Activated CD8-positive, alpha-beta T cell treated with anti-CD3 and anti-CD28 coated beads, Interleukin-2, amount 10 ng/mL, durations not matched to agents 7 days and 5 days (primary cell): ENCODE measurements at regions not wholly inside any gene's neighbourhood (a gene's known extent, or its start where the extent isn't known, plus 50 kb on each side); places are given as distances from the start of the nearest gene placed in this dataset.

Source experiments
- ATAC-seq: fragments of 150-1000 bp; cut with Tn5 transposase; one replicate; pipeline ENCODE4 v1.10.0; 2021; ENCODE audit warnings: moderate library complexity
- CTCF ChIA-PET: fragments of 350-600 bp; sonication (Branson Sonifier 250); formaldehyde crosslinking; loops from one replicate; lab custom pipeline; 2021; ENCODE audit warnings: antibody characterized with exemption; lab: Charles Lee
- POLR2A ChIA-PET: fragments of 350-600 bp; sonication (Branson Sonifier 250); formaldehyde crosslinking; loops from one replicate; lab custom pipeline; 2021; ENCODE audit warnings: antibody characterized with exemption; lab: Charles Lee
- DNase-seq: peaks from one replicate; pipeline ENCODE4 v3.0.0-alpha.2; 2020
- H3K27ac Mint-ChIP-seq: one replicate; pipeline ENCODE4 v1.8.0; 2021; ENCODE audit warnings: mild to moderate bottlenecking, mixed read lengths
- H3K27me3 Mint-ChIP-seq: one replicate; pipeline ENCODE4 v1.8.0; 2021; ENCODE audit warnings: low read depth, mixed read lengths
- H3K36me3 Mint-ChIP-seq: one replicate; pipeline ENCODE4 v1.8.0; 2021; ENCODE audit warnings: low read depth, mixed read lengths
- H3K4me1 Mint-ChIP-seq: one replicate; pipeline ENCODE4 v1.8.0; 2021; ENCODE audit warnings: low read depth, mixed read lengths
- H3K4me3 Mint-ChIP-seq: one replicate; pipeline ENCODE4 v1.8.0; 2021; ENCODE audit warnings: mild to moderate bottlenecking, mixed read lengths
- H3K9me3 Mint-ChIP-seq: one replicate; pipeline ENCODE4 v1.8.0; 2022; ENCODE audit warnings: mixed read lengths; ENCODE audit not compliant: insufficient read depth

DNA sequence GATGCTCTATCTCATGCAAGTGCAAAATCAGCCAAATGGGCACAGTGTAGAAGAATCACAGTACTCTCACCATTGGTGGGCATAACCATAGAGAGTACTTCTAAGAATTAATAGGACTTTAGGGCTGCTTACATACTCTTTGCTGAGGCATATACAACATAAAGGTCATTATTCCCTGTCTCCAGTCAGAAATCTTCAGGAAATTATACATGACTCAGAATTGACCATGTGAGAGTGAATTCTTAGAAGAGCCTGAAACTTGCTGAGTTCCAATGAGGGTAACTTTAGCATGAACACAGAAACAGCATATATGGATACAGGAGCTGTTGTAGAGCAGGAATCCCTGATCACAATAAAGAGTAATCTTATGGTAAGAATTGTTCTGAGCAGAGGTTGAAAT lies 498.7 kb downstream of the TENT5A start:
- Mint-ChIP-seq H3K4me1 (no peaks in the 10 kb centered on the region), H3K36me3 (no peaks in the 10 kb centered on the region), H3K27ac (no peak overlapping the region), H3K9me3 (peaks cover 30% of the 10 kb centered on the region), H3K4me3 (no peak overlapping the region), H3K27me3 (no peaks in the 10 kb centered on the region)
- ATAC-seq (no peak), DNase-seq (no peak)
- POLR2A ChIA-PET, result no interaction called here
- CTCF ChIA-PET, result no interaction called here

DNA sequence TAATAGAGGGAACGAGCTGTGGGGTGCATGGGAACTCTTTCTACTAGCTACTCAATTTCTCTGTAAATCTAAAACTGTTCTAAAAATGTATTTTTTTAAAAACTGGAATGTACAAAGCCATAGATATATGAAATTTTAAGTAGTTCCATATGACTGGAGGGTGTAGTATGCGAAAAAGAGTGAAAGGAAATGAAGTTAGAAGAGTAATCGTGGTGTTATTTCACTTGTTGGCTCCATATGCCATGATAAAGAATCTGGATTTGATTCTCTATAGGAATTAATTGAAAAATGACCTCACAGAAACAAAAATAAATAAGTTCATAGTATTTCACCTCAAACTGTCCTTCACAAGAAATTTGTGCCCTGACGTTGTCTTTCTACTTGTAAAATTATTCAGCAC lies 500.2 kb downstream of the TENT5A start:
- no peaks in the 10 kb centered on the region for H3K27me3 Mint-ChIP-seq
- ATAC-seq (no peak), DNase-seq (no peak)
- no peaks in the 10 kb centered on the region for H3K36me3 Mint-ChIP-seq
- ChIA-PET POLR2A (no interaction called here), CTCF (no interaction called here)
- peaks cover 30% of the 10 kb centered on the region for H3K9me3 Mint-ChIP-seq
- no peaks in the 10 kb centered on the region for H3K4me1 Mint-ChIP-seq
- H3K4me3 Mint-ChIP-seq, result no peak overlapping the region
- H3K27ac Mint-ChIP-seq, result no peak overlapping the region

DNA sequence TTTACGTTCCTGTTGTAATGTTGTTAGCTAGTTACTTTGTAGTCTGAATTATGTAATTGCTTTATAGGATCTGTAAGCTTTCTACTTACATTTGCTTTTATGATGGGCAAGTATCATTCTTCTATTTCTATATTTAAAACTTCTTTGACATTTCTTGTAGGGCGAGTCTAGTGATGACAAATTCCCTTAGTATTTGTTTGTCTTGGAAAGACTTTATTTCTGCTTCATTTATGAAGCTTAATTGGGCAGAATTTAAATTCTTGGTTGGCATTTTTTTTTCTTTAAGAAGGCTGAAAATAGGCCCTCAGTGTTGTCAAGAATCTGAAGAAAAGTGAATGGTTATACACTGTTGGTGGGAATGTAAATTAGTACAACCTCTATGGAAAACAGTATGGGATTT lies 506.3 kb downstream of the TENT5A start:
- no peaks in the 10 kb centered on the region for H3K36me3 Mint-ChIP-seq
- H3K27me3 Mint-ChIP-seq, result no peaks in the 10 kb centered on the region
- no peak for DNase-seq
- H3K9me3 Mint-ChIP-seq, result peaks cover 15% of the 10 kb centered on the region
- ChIA-PET CTCF (no interaction called here), POLR2A (no interaction called here)
- no peak overlapping the region for H3K4me3 Mint-ChIP-seq
- H3K27ac Mint-ChIP-seq, result no peak overlapping the region
- ATAC-seq, result no peak
- H3K4me1 Mint-ChIP-seq, result no peaks in the 10 kb centered on the region

DNA sequence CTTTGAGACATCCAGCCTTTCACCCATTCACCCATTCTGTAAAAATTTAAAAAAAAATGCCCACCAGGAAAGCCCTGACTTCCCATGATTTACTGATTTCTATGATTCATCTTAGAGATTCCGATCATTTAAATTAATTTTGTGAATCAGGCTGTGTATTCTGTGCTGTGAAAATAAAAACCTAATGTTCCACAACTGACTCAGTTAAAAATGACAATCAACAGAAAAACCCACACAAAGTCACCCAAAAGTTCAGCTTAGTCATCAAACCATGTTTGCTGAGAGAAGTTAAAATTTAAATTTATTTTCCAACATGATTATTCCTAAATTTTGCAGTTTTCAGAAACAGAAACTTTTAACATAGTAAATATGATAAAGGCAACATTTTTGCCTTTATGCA lies 509.9 kb downstream of the TENT5A start:
- H3K9me3 Mint-ChIP-seq, result peaks cover 11% of the 10 kb centered on the region
- H3K36me3 Mint-ChIP-seq, result no peaks in the 10 kb centered on the region
- ChIA-PET POLR2A (no interaction called here), CTCF (no interaction called here)
- no peak for DNase-seq
- H3K27me3 Mint-ChIP-seq, result no peaks in the 10 kb centered on the region
- no peak overlapping the region for H3K4me3 Mint-ChIP-seq
- ATAC-seq, result no peak
- no peaks in the 10 kb centered on the region for H3K4me1 Mint-ChIP-seq
- H3K27ac Mint-ChIP-seq, result no peak overlapping the region

DNA sequence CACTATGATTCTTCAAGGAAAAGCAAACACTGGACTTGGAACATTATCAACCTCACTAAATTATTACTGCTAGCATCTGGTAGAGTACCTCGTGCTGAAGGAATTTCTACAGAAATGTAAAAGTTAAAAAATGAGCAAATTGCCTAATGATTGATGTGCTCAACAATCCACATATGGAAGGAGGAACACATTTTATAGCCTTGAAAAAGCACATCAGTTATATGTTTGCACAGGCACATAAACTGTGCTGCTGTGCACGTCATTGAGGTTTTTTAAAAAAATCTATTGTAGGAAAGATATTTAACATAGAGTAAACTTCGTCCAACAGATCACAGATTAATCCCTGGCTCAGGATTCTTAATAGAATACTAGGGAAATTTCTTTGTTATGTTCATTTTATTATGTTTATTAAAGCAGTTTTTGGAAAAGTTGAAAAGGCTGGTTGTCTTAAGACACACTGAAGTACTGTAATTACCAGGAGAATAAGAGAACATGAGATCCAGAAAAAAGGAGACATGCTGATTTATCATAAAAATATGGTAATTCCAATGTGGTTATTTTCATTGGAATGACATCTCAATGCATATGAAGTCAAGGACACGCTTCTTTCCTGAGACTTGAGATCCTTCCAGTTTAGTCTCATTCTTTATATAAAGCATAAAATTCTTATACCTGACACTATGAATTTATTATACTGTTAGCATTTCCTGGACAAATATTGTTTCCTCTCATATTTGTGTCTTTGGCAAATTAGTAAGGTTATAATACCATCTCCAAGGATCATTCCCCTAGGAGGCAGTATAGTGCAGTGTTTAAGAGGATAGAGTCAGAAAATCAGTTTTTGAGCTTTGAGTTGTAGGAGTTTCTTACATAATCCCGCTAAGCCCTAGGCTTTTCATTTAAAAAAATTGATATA lies 511.1 kb downstream of the TENT5A start:
- H3K9me3 Mint-ChIP-seq, result peaks cover 11% of the 10 kb centered on the region
- no peak for DNase-seq
- H3K4me1 Mint-ChIP-seq, result no peaks in the 10 kb centered on the region
- CTCF ChIA-PET, result no interaction called here
- H3K27ac Mint-ChIP-seq, result no peak overlapping the region
- no peak for ATAC-seq
- no peaks in the 10 kb centered on the region for H3K36me3 Mint-ChIP-seq
- POLR2A ChIA-PET, result no interaction called here
- no peak overlapping the region for H3K4me3 Mint-ChIP-seq
- H3K27me3 Mint-ChIP-seq, result no peaks in the 10 kb centered on the region

DNA sequence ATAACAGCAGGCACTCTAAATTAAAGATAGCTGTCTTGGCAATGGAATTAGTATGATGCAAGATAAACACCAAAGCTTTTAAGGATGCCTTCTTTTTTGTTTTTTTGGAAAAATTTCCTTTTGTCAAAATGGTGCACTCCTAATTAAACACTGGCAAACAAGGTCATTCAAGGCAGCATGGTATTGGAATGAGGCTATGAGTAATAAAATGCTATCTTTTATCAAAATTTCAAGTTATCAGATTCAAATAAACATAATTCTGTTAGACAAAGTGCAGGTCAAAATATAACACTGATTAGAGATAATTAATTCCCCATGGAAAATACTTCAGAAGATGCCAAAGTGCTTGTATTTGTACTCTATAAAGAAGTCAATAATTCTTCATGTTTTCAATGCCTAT lies 514.1 kb downstream of the TENT5A start:
- no peaks in the 10 kb centered on the region for H3K4me1 Mint-ChIP-seq
- peaks cover 3% of the 10 kb centered on the region for H3K9me3 Mint-ChIP-seq
- DNase-seq, result no peak

GRCh38 chr6:81237226-81237625 lies 515.3 kb downstream of the TENT5A start:
- ATAC-seq, result no peak
- no peaks in the 10 kb centered on the region for H3K36me3 Mint-ChIP-seq
- no peak overlapping the region for H3K4me3 Mint-ChIP-seq
- ChIA-PET POLR2A (no interaction called here), CTCF (no interaction called here)
- no peaks in the 10 kb centered on the region for H3K27me3 Mint-ChIP-seq
- H3K27ac Mint-ChIP-seq, result no peak overlapping the region
- H3K4me1 Mint-ChIP-seq, result no peaks in the 10 kb centered on the region
- H3K9me3 Mint-ChIP-seq, result no peaks in the 10 kb centered on the region
- no peak for DNase-seq

More for the DNA sequence above, 514.1 kb downstream of the TENT5A start:
- no peak overlapping the region for H3K27ac Mint-ChIP-seq
- H3K4me3 Mint-ChIP-seq, result no peak overlapping the region
- ATAC-seq, result no peak
- ChIA-PET CTCF (no interaction called here), POLR2A (no interaction called here)
- H3K36me3 Mint-ChIP-seq, result no peaks in the 10 kb centered on the region
- H3K27me3 Mint-ChIP-seq, result no peaks in the 10 kb centered on the region

DNA sequence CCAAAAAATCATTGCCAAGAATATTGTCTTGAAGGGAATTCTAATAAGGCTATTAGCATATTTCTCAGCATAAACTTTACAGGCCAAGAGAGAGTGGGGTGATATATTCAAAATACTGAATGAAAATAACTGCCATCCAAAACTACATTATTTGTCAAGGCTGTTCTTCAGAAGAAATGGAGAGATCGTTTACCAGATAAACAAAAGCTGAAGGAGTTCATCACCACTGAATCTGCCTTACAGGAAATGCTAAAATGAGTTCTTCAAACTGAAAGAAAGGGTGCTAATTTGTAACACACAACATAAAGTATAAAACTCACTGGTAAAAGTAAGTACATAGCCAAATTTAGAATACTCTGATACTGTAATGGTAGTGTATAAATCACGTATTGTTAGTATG lies 517.0 kb downstream of the TENT5A start:
- POLR2A ChIA-PET, result no interaction called here
- CTCF ChIA-PET, result interaction anchor here (1.0 kb wide), 1 partner anchor 14 kb away, joined by 3 read pairs; no protein-coding TSS in a partner anchor

GRCh38 chr6:81233990-81234389 lies 518.5 kb downstream of the TENT5A start:
- Mint-ChIP-seq H3K9me3 (no peaks in the 10 kb centered on the region), H3K4me1 (no peaks in the 10 kb centered on the region), H3K27ac (no peak overlapping the region), H3K27me3 (no peaks in the 10 kb centered on the region), H3K4me3 (no peak overlapping the region), H3K36me3 (no peaks in the 10 kb centered on the region)
- POLR2A ChIA-PET, result no interaction called here
- ATAC-seq (no peak), DNase-seq (no peak)
- CTCF ChIA-PET, result no interaction called here

More for the DNA sequence above, 517.0 kb downstream of the TENT5A start:
- H3K27ac Mint-ChIP-seq, result no peak overlapping the region
- H3K4me1 Mint-ChIP-seq, result no peaks in the 10 kb centered on the region
- no peaks in the 10 kb centered on the region for H3K27me3 Mint-ChIP-seq
- no peaks in the 10 kb centered on the region for H3K9me3 Mint-ChIP-seq
- H3K4me3 Mint-ChIP-seq, result no peak overlapping the region
- no peak for ATAC-seq
- DNase-seq, result no peak
- no peaks in the 10 kb centered on the region for H3K36me3 Mint-ChIP-seq

DNA sequence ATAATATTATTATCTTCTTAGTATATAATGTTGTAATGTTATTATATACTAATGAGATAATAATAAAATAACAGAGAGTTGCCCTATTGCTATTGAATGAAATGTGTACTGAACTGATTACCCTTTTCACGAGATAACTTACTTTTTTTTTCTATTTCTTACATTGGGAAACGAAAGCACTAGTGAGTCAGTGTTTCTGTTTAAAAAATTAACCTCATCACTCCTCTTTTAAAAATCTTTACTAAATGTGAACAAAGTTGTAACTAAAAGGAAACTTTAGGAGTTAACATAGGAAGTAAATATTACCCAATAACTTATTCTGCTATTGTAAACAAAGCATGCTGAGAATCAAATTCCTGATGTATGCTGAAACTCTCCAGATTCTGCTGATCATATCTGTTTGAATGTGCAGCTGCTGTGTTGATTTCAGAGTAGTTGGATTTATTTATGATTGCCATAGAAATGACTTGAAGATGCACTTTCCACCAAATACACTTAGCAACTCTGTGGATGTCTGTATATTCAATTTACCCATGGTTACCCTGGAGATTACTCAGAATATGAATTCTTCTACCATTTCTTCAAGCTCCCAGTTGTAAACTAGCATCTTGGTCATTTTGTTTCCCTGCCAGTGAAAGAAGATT lies 523.4 kb downstream of the TENT5A start:
- Mint-ChIP-seq H3K4me1 (no peaks in the 10 kb centered on the region), H3K27me3 (no peaks in the 10 kb centered on the region), H3K4me3 (no peak overlapping the region), H3K27ac (no peak overlapping the region), H3K9me3 (no peaks in the 10 kb centered on the region), H3K36me3 (no peaks in the 10 kb centered on the region)
- ChIA-PET CTCF (no interaction called here), POLR2A (no interaction called here)
- DNase-seq (no peak), ATAC-seq (no peak)

GRCh38 chr6:81226957-81227356 lies 525.5 kb downstream of the TENT5A start:
- H3K36me3 Mint-ChIP-seq, result no peaks in the 10 kb centered on the region
- no peak overlapping the region for H3K27ac Mint-ChIP-seq
- no peaks in the 10 kb centered on the region for H3K4me1 Mint-ChIP-seq
- POLR2A ChIA-PET, result no interaction called here
- no peak for ATAC-seq
- H3K9me3 Mint-ChIP-seq, result no peaks in the 10 kb centered on the region
- no peak for DNase-seq
- no peaks in the 10 kb centered on the region for H3K27me3 Mint-ChIP-seq
- H3K4me3 Mint-ChIP-seq, result no peak overlapping the region
- CTCF ChIA-PET, result no interaction called here

DNA sequence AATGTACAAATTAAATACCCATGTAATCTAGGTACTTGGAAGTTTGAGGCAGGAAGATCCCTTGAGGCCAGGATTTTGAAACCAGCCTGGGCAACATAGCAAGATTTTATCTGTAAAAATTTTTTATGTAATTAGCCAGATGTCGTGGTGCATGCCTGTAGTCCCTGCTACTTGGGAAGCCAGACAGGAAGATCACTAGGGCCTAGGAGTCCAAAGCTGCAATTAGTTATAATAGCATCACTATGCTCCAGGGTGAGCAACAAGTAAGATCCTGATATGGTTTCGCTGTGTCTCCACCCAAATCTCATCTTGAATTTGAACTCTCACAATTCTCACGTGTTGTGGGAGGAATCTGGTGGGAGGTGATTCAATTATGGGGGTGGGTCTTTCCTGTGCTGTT lies 535.8 kb downstream of the TENT5A start:
- Mint-ChIP-seq H3K36me3 (no peaks in the 10 kb centered on the region), H3K4me1 (no peaks in the 10 kb centered on the region), H3K27ac (no peak overlapping the region), H3K4me3 (no peak overlapping the region), H3K9me3 (no peaks in the 10 kb centered on the region), H3K27me3 (no peaks in the 10 kb centered on the region)
- no peak for ATAC-seq
- no peak for DNase-seq
- CTCF ChIA-PET, result no interaction called here
- POLR2A ChIA-PET, result no interaction called here
